T-cell (primary cell): ENCODE measurements at regions not wholly inside any gene's neighbourhood (a gene's known extent, or its start where the extent isn't known, plus 50 kb on each side); places are given as distances from the start of the nearest gene placed in this dataset.

Experiments used
- ATAC-seq, 4 experiments: fragments of 200-7000 bp in 3 of 4; fragments of 150-1000 bp in 1 of 4; cut with Tn5 transposase; replicated peaks in 1 of 4; 1 replicate in 3 of 4; 2 replicates in 1 of 4; pipeline ENCODE4 v1.10.0; 2021; ENCODE audit warnings: moderate library complexity in 3 of 4, mild to moderate bottlenecking in 2 of 4, moderate number of reproducible peaks in 1 of 4
- CTCF ChIA-PET, 2 donors: fragments of 300-600 bp; sonication (Branson Sonifier 250); formaldehyde crosslinking; loops; one replicate each; lab custom pipeline; 2022; ENCODE audit warnings: antibody characterized with exemption in 2 of 2; lab: Charles Lee
- POLR2A ChIA-PET, 2 donors: fragments of 300-600 bp; sonication (Branson Sonifier 250); formaldehyde crosslinking; loops; one replicate each; lab custom pipeline; 2022; ENCODE audit warnings: antibody characterized with exemption in 2 of 2; lab: Charles Lee
- DNase-seq, 35 experiments: peaks; one replicate each; pipeline versions ENCODE4 v3.0.0 to v3.0.0-alpha.2; 2013 to 2023
- H3K27ac ChIP-seq: one replicate; pipeline ENCODE4 v1.5.1; 2013; ENCODE audit warnings: low read length
- H3K27me3 ChIP-seq, 2 experiments: replicated peaks in 1 of 2; 1 replicate in 1 of 2; 2 replicates in 1 of 2; pipeline versions ENCODE4 v1.6.1 to v1.7.0; 2013; ENCODE audit warnings: low read length in 1 of 2, mixed read lengths in 1 of 2; ENCODE audit not compliant: control insufficient read depth in 2 of 2, insufficient read depth in 2 of 2; ENCODE audit errors: extremely low read depth in 1 of 2
- H3K36me3 ChIP-seq, 2 donors: 1 replicate in 1 of 2; 2 replicates in 1 of 2; pipeline versions ENCODE4 v1.6.1 to v1.7.0; 2013; ENCODE audit warnings: low read length in 1 of 2; ENCODE audit not compliant: control insufficient read depth in 2 of 2, insufficient read depth in 1 of 2; ENCODE audit errors: extremely low read depth in 1 of 2
- H3K4me1 ChIP-seq, 2 experiments: 1 replicate in 1 of 2; 2 replicates in 1 of 2; pipeline versions ENCODE4 v1.6.1 to v1.7.0; 2013; ENCODE audit warnings: low read length in 2 of 2, mixed read lengths in 1 of 2; ENCODE audit not compliant: insufficient read depth in 2 of 2, control insufficient read depth in 1 of 2; ENCODE audit errors: extremely low read depth in 1 of 2
- H3K4me3 ChIP-seq, 2 donors: 1 replicate in 1 of 2; 2 replicates in 1 of 2; pipeline versions ENCODE4 v1.5.1 to v1.7.0; 2013; ENCODE audit warnings: mild to moderate bottlenecking in 2 of 2, low read length in 1 of 2, moderate library complexity in 1 of 2; ENCODE audit not compliant: control insufficient read depth in 1 of 2; ENCODE audit errors: extremely low read depth in 1 of 2
- H3K9me3 ChIP-seq: 2 replicates; pipeline ENCODE4 v1.7.0; 2013
- H3K27ac Mint-ChIP-seq, 2 donors: one replicate each; pipeline ENCODE4 v1.8.0; 2020 to 2021; ENCODE audit warnings: mild to moderate bottlenecking in 2 of 2, mixed read lengths in 2 of 2
- H3K27me3 Mint-ChIP-seq, 2 donors: one replicate each; pipeline ENCODE4 v1.8.0; 2021 to 2022; ENCODE audit warnings: mixed read lengths in 2 of 2
- H3K36me3 Mint-ChIP-seq: one replicate; pipeline ENCODE4 v1.8.0; 2021; ENCODE audit warnings: mixed read lengths
- H3K4me1 Mint-ChIP-seq, 3 donors: one replicate each; pipeline ENCODE4 v1.8.0; 2020 to 2022; ENCODE audit warnings: mixed read lengths in 3 of 3, mild to moderate bottlenecking in 1 of 3
- H3K4me3 Mint-ChIP-seq, 3 donors: one replicate each; pipeline ENCODE4 v1.8.0; 2020 to 2022; ENCODE audit warnings: mild to moderate bottlenecking in 3 of 3, mixed read lengths in 3 of 3, moderate library complexity in 3 of 3
- H3K9me3 Mint-ChIP-seq, 3 donors: one replicate each; pipeline ENCODE4 v1.8.0; 2020 to 2022; ENCODE audit warnings: mixed read lengths in 3 of 3
- WGBS: methylation state at CpG from one replicate; pipeline ENCODE4 v1.1.5; 2013; ENCODE audit warnings: missing lambda C conversion rate; ENCODE audit not compliant: insufficient coverage; 5-methylcytosine and 5-hydroxymethylcytosine counted together

GRCh38 chr4:59518005-59518823 lies 1681.9 kb upstream of the ADGRL3 start:
- Mint-ChIP-seq H3K36me3 (no peaks in the 10 kb centered on the region), H3K27me3 (no peaks in the 10 kb centered on the region), H3K9me3 (peaks cover 0 to 8% (median 3%) of the 10 kb centered on the region in 3 donors), H3K4me1 (no peaks in the 10 kb centered on the region), H3K27ac (no peak overlapping the region), H3K4me3 (no peak overlapping the region)
- no peak overlapping the region for H3K27ac ChIP-seq
- H3K4me3 ChIP-seq: no peak overlapping the region
- WGBS: 96% methylated on average over 14 of the region's 22 CpGs
- DNase-seq: no peak
- ChIA-PET POLR2A (no interaction called here), CTCF (no interaction called here)
- ATAC-seq: peak in 1 of 4 experiments; percentile 24
- H3K4me1 ChIP-seq: no peaks in the 10 kb centered on the region
- no peaks in the 10 kb centered on the region for H3K9me3 ChIP-seq
- no peaks in the 10 kb centered on the region for H3K36me3 ChIP-seq
- no peaks in the 10 kb centered on the region for H3K27me3 ChIP-seq

GRCh38 chr4:59525885-59526284 lies 1674.2 kb upstream of the ADGRL3 start:
- Mint-ChIP-seq H3K27ac (no peak overlapping the region), H3K4me1 (no peaks in the 10 kb centered on the region), H3K27me3 (no peaks in the 10 kb centered on the region), H3K4me3 (no peak overlapping the region), H3K9me3 (peaks cover 2 to 6% (median 5%) of the 10 kb centered on the region in 3 donors), H3K36me3 (no peaks in the 10 kb centered on the region)
- Histone ChIP-seq H3K4me1 (no peaks in the 10 kb centered on the region), H3K36me3 (no peaks in the 10 kb centered on the region), H3K9me3 (no peaks in the 10 kb centered on the region), H3K27ac (no peak overlapping the region), H3K4me3 (no peak overlapping the region), H3K27me3 (no peaks in the 10 kb centered on the region)
- no peak for ATAC-seq
- DNase-seq: no peak
- ChIA-PET CTCF (no interaction called here), POLR2A (no interaction called here)

GRCh38 chr4:59535541-59535940 lies 1664.6 kb upstream of the ADGRL3 start:
- H3K36me3 ChIP-seq: no peaks in the 10 kb centered on the region
- DNase-seq: no peak
- WGBS: no CpG with 5 or more reads among the region's 1 CpG
- no peaks in the 10 kb centered on the region for H3K4me1 ChIP-seq
- POLR2A ChIA-PET: no interaction called here
- H3K27ac ChIP-seq: no peak overlapping the region
- H3K4me1 Mint-ChIP-seq: no peaks in the 10 kb centered on the region
- no peak for ATAC-seq
- no peaks in the 10 kb centered on the region for H3K9me3 ChIP-seq
- H3K4me3 Mint-ChIP-seq: no peak overlapping the region
- CTCF ChIA-PET: no interaction called here
- no peak overlapping the region for H3K27ac Mint-ChIP-seq
- H3K27me3 ChIP-seq: no peaks in the 10 kb centered on the region
- peaks cover 4 to 21% (median 12%) of the 10 kb centered on the region in 3 donors for H3K9me3 Mint-ChIP-seq
- H3K4me3 ChIP-seq: no peak overlapping the region
- no peaks in the 10 kb centered on the region for H3K36me3 Mint-ChIP-seq
- no peaks in the 10 kb centered on the region for H3K27me3 Mint-ChIP-seq

- no peak for ATAC-seq
- ChIA-PET CTCF (no interaction called here), POLR2A (no interaction called here)
- H3K36me3 ChIP-seq: no peaks in the 10 kb centered on the region
- 60% methylated on average over 1 of the region's 3 CpGs for WGBS
- H3K4me1 ChIP-seq: no peaks in the 10 kb centered on the region
- no peak overlapping the region for H3K27ac ChIP-seq
- Mint-ChIP-seq H3K36me3 (no peaks in the 10 kb centered on the region), H3K27ac (no peak overlapping the region), H3K27me3 (no peaks in the 10 kb centered on the region), H3K4me1 (no peaks in the 10 kb centered on the region), H3K9me3 (peaks cover 0 to 21% (median 12%) of the 10 kb centered on the region in 3 donors), H3K4me3 (no peak overlapping the region)
- no peak for DNase-seq
- H3K27me3 ChIP-seq: no peaks in the 10 kb centered on the region
- H3K4me3 ChIP-seq: no peak overlapping the region
- H3K9me3 ChIP-seq: no peaks in the 10 kb centered on the region
These were observed 1663.7 kb upstream of the ADGRL3 start for GRCh38 chr4:59536428-59536827.

- no peaks in the 10 kb centered on the region for H3K4me1 ChIP-seq
- ChIA-PET POLR2A (no interaction called here), CTCF (no interaction called here)
- Mint-ChIP-seq H3K27ac (no peak overlapping the region), H3K4me1 (no peaks in the 10 kb centered on the region), H3K27me3 (no peaks in the 10 kb centered on the region), H3K9me3 (peaks cover 0 to 19% (median 10%) of the 10 kb centered on the region in 3 donors), H3K36me3 (no peaks in the 10 kb centered on the region), H3K4me3 (no peak overlapping the region)
- no peak overlapping the region for H3K27ac ChIP-seq
- DNase-seq (no peak), ATAC-seq (no peak)
- H3K36me3 ChIP-seq: no peaks in the 10 kb centered on the region
- H3K4me3 ChIP-seq: no peak overlapping the region
- no peaks in the 10 kb centered on the region for H3K27me3 ChIP-seq
- 17% methylated on average over 1 of the region's 2 CpGs for WGBS
- H3K9me3 ChIP-seq: no peaks in the 10 kb centered on the region
These were observed 1662.8 kb upstream of the ADGRL3 start for GRCh38 chr4:59537246-59537886.

- no peaks in the 10 kb centered on the region for H3K36me3 Mint-ChIP-seq
- ATAC-seq: no peak
These were observed 1660.7 kb upstream of the ADGRL3 start for GRCh38 chr4:59539401-59539800.

More at GRCh38 chr4:59539401-59539800, 1660.7 kb upstream of the ADGRL3 start:
- no peaks in the 10 kb centered on the region for H3K36me3 ChIP-seq
- H3K27ac ChIP-seq: no peak overlapping the region
- no peaks in the 10 kb centered on the region for H3K27me3 Mint-ChIP-seq
- H3K27ac Mint-ChIP-seq: no peak overlapping the region
- no peak for DNase-seq
- no peaks in the 10 kb centered on the region for H3K27me3 ChIP-seq
- ChIA-PET CTCF (no interaction called here), POLR2A (no interaction called here)
- H3K4me1 ChIP-seq: no peaks in the 10 kb centered on the region
- no peaks in the 10 kb centered on the region for H3K4me1 Mint-ChIP-seq
- no peak overlapping the region for H3K4me3 ChIP-seq
- H3K9me3 ChIP-seq: no peaks in the 10 kb centered on the region
- WGBS: no CpG with 5 or more reads among the region's 4 CpGs
- no peak overlapping the region for H3K4me3 Mint-ChIP-seq
- H3K9me3 Mint-ChIP-seq: peaks cover 0 to 19% (median 8%) of the 10 kb centered on the region in 3 donors
